ENCODE measurements at regions not wholly inside any gene's neighbourhood (a gene's known extent, or its start where the extent isn't known, plus 50 kb on each side); places are given as distances from the start of the nearest gene placed in this dataset.

GRCh38 chr2:48258481-48259149, 55.9 kb upstream of the FOXN2 start:
- no peak for DNase-seq (ENCODE audit: low spot score)

GRCh38 chr2:48259811-48260210, 54.7 kb upstream of the FOXN2 start:
- no peak for DNase-seq (ENCODE audit: low spot score)

- no peak for DNase-seq (ENCODE audit: low spot score)
These were observed 49.9 kb upstream of the FOXN2 start for GRCh38 chr2:48264627-48265026.

Data from hematopoietic multipotent progenitor cell treated with erythropoietin and hydrocortisone succinate and interleukin-3 and kit ligand, for 15 days (in vitro differentiated cells).